Body of pancreas (tissue), 4 donors: ENCODE measurements at regions not wholly inside any gene's neighbourhood (a gene's known extent, or its start where the extent isn't known, plus 50 kb on each side); places are given as distances from the start of the nearest gene placed in this dataset.
A peak's percentile ranks its signal among the peaks of the same experiment; 100 is the strongest.
"Not testable (repeated sequence)": the region's sequence is repeated elsewhere in the genome, so short reads cannot be mapped to it uniquely, and the experiment has no call there.

ENCODE experiments used
- ATAC-seq: fragments of 150-250 bp; one replicate; pipeline ENCODE4 v1.9.1; 2016
- DNase-seq, 4 donors: peaks; one replicate each; pipeline ENCODE4 v3.0.0-alpha.2; 2019
- H3K27ac ChIP-seq, 4 donors: fragments of 200-600 bp; sonication (generic); 1 replicate in 3 of 4; 2 replicates in 1 of 4; pipeline versions ENCODE4 v1.5.1 to v1.6.1; 2016 to 2019; ENCODE audit warnings: mild to moderate bottlenecking in 1 of 4, mixed read lengths in 1 of 4, moderate library complexity in 1 of 4
- H3K27me3 ChIP-seq, 2 donors: fragments of 200-600 bp; sonication (generic); one replicate each; pipeline ENCODE4 v1.6.0; 2016; ENCODE audit warnings: mild to moderate bottlenecking in 1 of 2
- H3K36me3 ChIP-seq, 2 donors: fragments of 200-600 bp; sonication (generic); replicated peaks in 1 of 2; 2 replicates each; pipeline ENCODE4 v1.5.1; 2016; ENCODE audit warnings: low read depth in 2 of 2; ENCODE audit not compliant: insufficient read depth in 1 of 2
- H3K4me1 ChIP-seq: fragments of 200-600 bp; sonication (generic); one replicate; pipeline ENCODE4 v1.6.0; 2016
- H3K4me3 ChIP-seq, 2 donors: fragments of 200-600 bp; sonication (generic); 1 replicate in 1 of 2; 2 replicates in 1 of 2; pipeline ENCODE4 v1.5.1; 2016 to 2019
- H3K9me3 ChIP-seq, 3 donors: fragments of 200-600 bp; sonication (generic); 1 replicate in 2 of 3; 2 replicates in 1 of 3; pipeline ENCODE4 v1.5.1; 2016
- POLR2A ChIP-seq, 3 donors: fragments of 450-650 bp; IDR thresholded peaks; one replicate each; pipeline ENCODE4 v1.6.1; 2016; ENCODE audit warnings: antibody characterized with exemption in 3 of 3, mild to moderate bottlenecking in 2 of 3
- WGBS, 2 donors: methylation state at CpG; one replicate each; pipeline ENCODE4 v1.1.5; 2017; 5-methylcytosine and 5-hydroxymethylcytosine counted together
- intact Hi-C: fragments of 100-400 bp; cut with DNase I; formaldehyde crosslinking; loops from one replicate; pipeline ENCODE4 v1.15.1; 2023
- TF ChIP-seq, protein P1 (sequence below), 7 experiments: fragments of 450-650 bp in 4 of 7; fragments of 200-600 bp in 3 of 7; sonication (generic) in 3 of 7; IDR thresholded peaks; one replicate each; pipeline ENCODE4 v1.5.1; 2016 to 2019; ENCODE audit warnings: antibody characterized with exemption in 7 of 7

DNA sequence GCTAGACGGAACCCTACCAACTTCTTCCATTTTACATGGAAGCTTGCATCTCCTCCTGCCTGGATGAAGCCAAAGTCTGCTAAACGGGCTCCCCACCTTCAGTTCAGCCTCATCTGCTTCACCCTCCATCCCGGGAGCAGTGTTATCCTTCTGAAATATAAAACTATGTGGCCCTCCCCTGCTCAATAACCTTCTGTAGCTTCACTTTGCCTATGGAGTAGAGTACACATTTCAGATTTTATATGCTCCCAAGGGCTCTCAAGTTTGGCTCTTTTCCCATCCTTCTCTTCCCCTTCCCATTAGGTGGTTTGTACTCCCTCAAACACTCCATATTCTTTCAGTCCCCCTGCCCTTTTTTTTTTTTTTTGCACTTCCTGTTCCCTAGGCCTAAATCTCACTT is 115.9 kb upstream of the RAI2 start:
- no peaks in the 10 kb centered on the region for H3K27me3 ChIP-seq
- ATAC-seq (no peak), DNase-seq (no peak)

DNA sequence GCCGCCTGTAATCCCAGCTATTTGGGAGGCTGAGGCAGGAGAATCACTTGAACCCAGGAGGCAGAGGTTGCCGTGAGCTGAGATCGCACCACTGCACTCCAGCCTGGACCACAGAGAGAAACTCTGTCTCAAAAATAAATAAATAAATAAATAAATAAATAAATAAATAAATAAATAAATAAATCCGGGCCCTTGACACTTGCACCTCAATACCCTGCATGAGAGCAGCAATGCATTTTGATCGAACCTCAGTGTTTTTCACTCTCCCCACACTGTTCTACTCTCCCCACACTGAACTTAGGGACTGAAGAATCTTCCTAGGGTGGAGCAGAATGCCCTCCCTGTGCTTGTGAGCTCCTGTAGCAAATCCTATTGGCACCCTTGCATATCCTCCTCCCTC is 114.3 kb upstream of the RAI2 start:
- H3K27ac ChIP-seq, H3K4me3 ChIP-seq, H3K4me1 ChIP-seq, H3K36me3 ChIP-seq, intact Hi-C loops, H3K27me3 ChIP-seq, DNase-seq, H3K9me3 ChIP-seq, ATAC-seq: not testable (repeated sequence)
- whole genome bisulfite sequencing, 2 donors: 85 to 86% methylated on average over 5 of the region's 5 CpGs

More for the DNA sequence above, 115.9 kb upstream of the RAI2 start:
- Histone ChIP-seq H3K36me3 (no peaks in the 10 kb centered on the region), H3K9me3 (no peaks in the 10 kb centered on the region), H3K4me1 (no peaks in the 10 kb centered on the region), H3K27ac (no peak overlapping the region), H3K4me3 (no peak overlapping the region)
- TF ChIP-seq, protein P1, sequence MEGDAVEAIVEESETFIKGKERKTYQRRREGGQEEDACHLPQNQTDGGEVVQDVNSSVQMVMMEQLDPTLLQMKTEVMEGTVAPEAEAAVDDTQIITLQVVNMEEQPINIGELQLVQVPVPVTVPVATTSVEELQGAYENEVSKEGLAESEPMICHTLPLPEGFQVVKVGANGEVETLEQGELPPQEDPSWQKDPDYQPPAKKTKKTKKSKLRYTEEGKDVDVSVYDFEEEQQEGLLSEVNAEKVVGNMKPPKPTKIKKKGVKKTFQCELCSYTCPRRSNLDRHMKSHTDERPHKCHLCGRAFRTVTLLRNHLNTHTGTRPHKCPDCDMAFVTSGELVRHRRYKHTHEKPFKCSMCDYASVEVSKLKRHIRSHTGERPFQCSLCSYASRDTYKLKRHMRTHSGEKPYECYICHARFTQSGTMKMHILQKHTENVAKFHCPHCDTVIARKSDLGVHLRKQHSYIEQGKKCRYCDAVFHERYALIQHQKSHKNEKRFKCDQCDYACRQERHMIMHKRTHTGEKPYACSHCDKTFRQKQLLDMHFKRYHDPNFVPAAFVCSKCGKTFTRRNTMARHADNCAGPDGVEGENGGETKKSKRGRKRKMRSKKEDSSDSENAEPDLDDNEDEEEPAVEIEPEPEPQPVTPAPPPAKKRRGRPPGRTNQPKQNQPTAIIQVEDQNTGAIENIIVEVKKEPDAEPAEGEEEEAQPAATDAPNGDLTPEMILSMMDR (IDR thresholded peaks at IDR 0.05): no peak
- TF ChIP-seq POLR2A (IDR thresholded peaks at IDR 0.05): no peak
- intact Hi-C loops: no loop called here
- WGBS, 2 donors: 66 to 68% methylated on average over 3 of the region's 3 CpGs

- Histone ChIP-seq H3K27ac (no peak overlapping the region), H3K4me3 (no peak overlapping the region), H3K27me3 (no peaks in the 10 kb centered on the region), H3K9me3 (no peaks in the 10 kb centered on the region), H3K4me1 (no peaks in the 10 kb centered on the region), H3K36me3 (no peaks in the 10 kb centered on the region)
- 55 to 60% methylated on average over 8 of the region's 8 CpGs for WGBS, 2 donors
- ATAC-seq (no peak), DNase-seq (no peak)
- TF ChIP-seq, protein P1 (IDR thresholded peaks at IDR 0.05): no peak
- no peak for TF ChIP-seq POLR2A (IDR thresholded peaks at IDR 0.05)
- intact Hi-C loops: no loop called here
Measured at GRCh38 chrX:17968367-17968766, 107.3 kb upstream of the RAI2 start.

DNA sequence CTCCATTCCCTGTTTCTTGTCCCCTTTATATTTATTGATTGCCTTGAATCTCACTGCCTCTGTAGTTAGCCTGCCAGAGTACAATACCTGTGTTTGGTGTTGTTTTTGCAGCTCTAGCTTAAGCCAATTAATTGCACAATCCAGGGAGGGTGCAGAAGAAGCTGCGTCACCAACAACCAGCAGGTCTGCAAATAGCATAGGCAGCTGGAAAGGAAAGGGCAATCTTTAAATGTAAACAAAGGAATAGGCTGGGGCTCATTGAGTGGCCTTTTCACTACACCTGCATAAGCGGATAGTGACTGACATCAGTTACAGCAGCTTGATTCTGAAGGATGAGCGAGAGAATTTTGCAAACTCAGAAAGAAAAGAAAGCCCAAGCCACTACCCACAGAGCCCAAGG is 106.8 kb upstream of the RAI2 start:
- Histone ChIP-seq H3K27me3 (no peaks in the 10 kb centered on the region), H3K27ac (no peak overlapping the region), H3K4me1 (no peaks in the 10 kb centered on the region), H3K36me3 (no peaks in the 10 kb centered on the region), H3K9me3 (no peaks in the 10 kb centered on the region), H3K4me3 (no peak overlapping the region)
- ATAC-seq: peak; percentile 89
- DNase-seq: peak; percentile 23 to 71 (median 53)
- no peak for TF ChIP-seq POLR2A (IDR thresholded peaks at IDR 0.05)
- TF ChIP-seq, protein P1 (IDR thresholded peaks at IDR 0.05): no peak
- intact Hi-C loops: no loop called here
- WGBS, 2 donors: 11 to 33% methylated on average over 3 of the region's 3 CpGs

DNA sequence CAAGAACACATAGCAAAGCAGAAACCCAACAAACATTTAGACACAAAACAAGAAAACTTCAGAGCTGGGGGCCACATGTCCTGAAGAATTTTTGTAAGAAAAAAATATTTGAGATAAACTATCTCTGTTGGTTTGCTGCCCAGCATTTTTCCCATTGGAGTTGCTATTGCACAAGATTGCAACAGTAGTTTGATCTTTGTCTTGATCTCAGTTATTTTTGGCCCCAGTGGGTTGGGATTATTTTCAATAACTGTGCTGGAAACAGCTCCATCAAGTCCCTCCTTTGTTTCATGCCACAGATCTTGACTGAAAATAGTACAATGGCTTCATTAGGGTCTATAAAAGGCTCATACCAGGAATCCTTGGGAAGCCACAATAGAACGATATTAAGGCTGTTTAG is 103.8 kb upstream of the RAI2 start:
- Histone ChIP-seq H3K36me3 (no peaks in the 10 kb centered on the region), H3K9me3 (no peaks in the 10 kb centered on the region), H3K4me1 (no peaks in the 10 kb centered on the region), H3K27ac (no peak overlapping the region), H3K4me3 (no peak overlapping the region), H3K27me3 (no peaks in the 10 kb centered on the region)
- DNase-seq (no peak), ATAC-seq (no peak)
- whole genome bisulfite sequencing, 2 donors: 75% methylated on average over 1 of the region's 1 CpG; no CpG with 5 or more reads in 1 of the 2 donors
- intact Hi-C loops: no loop called here
- TF ChIP-seq, protein P1 (IDR thresholded peaks at IDR 0.05): no peak
- TF ChIP-seq POLR2A (IDR thresholded peaks at IDR 0.05): no peak
